Vagina (tissue), 2 donors: ENCODE measurements at regions not wholly inside any gene's neighbourhood (a gene's known extent, or its start where the extent isn't known, plus 50 kb on each side); places are given as distances from the start of the nearest gene placed in this dataset.

Source experiments
- DNase-seq, 2 donors: peaks; one replicate each; pipeline ENCODE4 v3.0.0-alpha.2; 2017; ENCODE audit errors: extremely low spot score in 2 of 2
- H3K27ac ChIP-seq: fragments of 200-600 bp; sonication (generic); one replicate; pipeline ENCODE4 v1.5.1; 2019
- H3K27me3 ChIP-seq: fragments of 200-600 bp; sonication (generic); one replicate; pipeline ENCODE4 v1.5.1; 2019
- H3K36me3 ChIP-seq, 2 donors: fragments of 200-600 bp; sonication (generic); one replicate each; pipeline ENCODE4 v1.5.1; 2017 to 2019
- H3K4me1 ChIP-seq: fragments of 200-600 bp; sonication (generic); one replicate; pipeline ENCODE4 v1.5.1; 2019
- H3K4me3 ChIP-seq, 2 donors: fragments of 200-600 bp; sonication (generic); 1 replicate in 1 of 2; 2 replicates in 1 of 2; pipeline ENCODE4 v1.5.1; 2016 to 2019
- H3K9me3 ChIP-seq: fragments of 200-600 bp; sonication (generic); one replicate; pipeline ENCODE4 v1.5.1; 2019
- POLR2A ChIP-seq, 2 donors: fragments of 450-650 bp; IDR thresholded peaks; one replicate each; pipeline ENCODE4 v1.6.1; 2017; ENCODE audit warnings: antibody characterized with exemption in 2 of 2, mild to moderate bottlenecking in 2 of 2, moderate library complexity in 2 of 2
- POLR2AphosphoS5 ChIP-seq, 2 donors: sonication (generic); formaldehyde crosslinking; IDR thresholded peaks; one replicate each; pipeline ENCODE4 v1.9.0; 2017; ENCODE audit warnings: antibody characterized with exemption in 2 of 2, mild to moderate bottlenecking in 2 of 2, low read depth in 1 of 2; ENCODE audit not compliant: insufficient read depth in 1 of 2
- intact Hi-C: fragments of 100-400 bp; cut with DNase I; formaldehyde crosslinking; loops from one replicate; pipeline ENCODE4 v1.15.1; 2023
- TF ChIP-seq, protein P1 (sequence below), 3 experiments: fragments of 450-650 bp in 2 of 3; fragments of 200-600 bp in 1 of 3; sonication (generic) in 1 of 3; IDR thresholded peaks; one replicate each; pipeline ENCODE4 v1.5.1; 2017 to 2019; ENCODE audit warnings: antibody characterized with exemption in 3 of 3, mild to moderate bottlenecking in 2 of 3, moderate library complexity in 2 of 3

DNA sequence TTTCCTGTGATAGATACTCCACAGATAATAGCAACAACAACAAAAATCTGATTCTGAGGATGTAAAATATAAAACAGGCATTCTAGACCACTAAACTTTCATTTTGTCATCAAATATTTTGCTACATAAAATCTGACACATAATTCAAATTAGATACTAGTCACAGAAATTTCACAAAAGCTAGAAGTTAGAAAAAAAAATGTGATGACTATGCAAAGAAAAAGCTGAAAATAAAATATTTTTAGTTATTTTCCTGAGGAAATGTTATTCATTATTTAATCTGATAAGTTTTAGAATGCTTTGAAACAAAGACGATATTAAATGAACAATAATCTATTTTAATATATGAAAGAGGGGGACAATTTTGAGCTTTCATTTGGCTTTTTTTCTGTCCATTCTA is 357.2 kb downstream of the SLITRK6 start:
- Histone ChIP-seq H3K9me3 (no peaks in the 10 kb centered on the region), H3K4me1 (no peaks in the 10 kb centered on the region), H3K27me3 (no peaks in the 10 kb centered on the region), H3K4me3 (no peak overlapping the region), H3K36me3 (no peaks in the 10 kb centered on the region), H3K27ac (no peak overlapping the region)
- no peak for DNase-seq
- intact Hi-C loops, result no loop called here
- TF ChIP-seq POLR2AphosphoS5 (IDR thresholded peaks at IDR 0.05; ENCODE audit: insufficient read depth in 1 of 2, low read depth in 1 of 2) (no peak), POLR2A (IDR thresholded peaks at IDR 0.05) (no peak)
- TF ChIP-seq, protein P1, sequence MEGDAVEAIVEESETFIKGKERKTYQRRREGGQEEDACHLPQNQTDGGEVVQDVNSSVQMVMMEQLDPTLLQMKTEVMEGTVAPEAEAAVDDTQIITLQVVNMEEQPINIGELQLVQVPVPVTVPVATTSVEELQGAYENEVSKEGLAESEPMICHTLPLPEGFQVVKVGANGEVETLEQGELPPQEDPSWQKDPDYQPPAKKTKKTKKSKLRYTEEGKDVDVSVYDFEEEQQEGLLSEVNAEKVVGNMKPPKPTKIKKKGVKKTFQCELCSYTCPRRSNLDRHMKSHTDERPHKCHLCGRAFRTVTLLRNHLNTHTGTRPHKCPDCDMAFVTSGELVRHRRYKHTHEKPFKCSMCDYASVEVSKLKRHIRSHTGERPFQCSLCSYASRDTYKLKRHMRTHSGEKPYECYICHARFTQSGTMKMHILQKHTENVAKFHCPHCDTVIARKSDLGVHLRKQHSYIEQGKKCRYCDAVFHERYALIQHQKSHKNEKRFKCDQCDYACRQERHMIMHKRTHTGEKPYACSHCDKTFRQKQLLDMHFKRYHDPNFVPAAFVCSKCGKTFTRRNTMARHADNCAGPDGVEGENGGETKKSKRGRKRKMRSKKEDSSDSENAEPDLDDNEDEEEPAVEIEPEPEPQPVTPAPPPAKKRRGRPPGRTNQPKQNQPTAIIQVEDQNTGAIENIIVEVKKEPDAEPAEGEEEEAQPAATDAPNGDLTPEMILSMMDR (IDR thresholded peaks at IDR 0.05), result no peak

DNA sequence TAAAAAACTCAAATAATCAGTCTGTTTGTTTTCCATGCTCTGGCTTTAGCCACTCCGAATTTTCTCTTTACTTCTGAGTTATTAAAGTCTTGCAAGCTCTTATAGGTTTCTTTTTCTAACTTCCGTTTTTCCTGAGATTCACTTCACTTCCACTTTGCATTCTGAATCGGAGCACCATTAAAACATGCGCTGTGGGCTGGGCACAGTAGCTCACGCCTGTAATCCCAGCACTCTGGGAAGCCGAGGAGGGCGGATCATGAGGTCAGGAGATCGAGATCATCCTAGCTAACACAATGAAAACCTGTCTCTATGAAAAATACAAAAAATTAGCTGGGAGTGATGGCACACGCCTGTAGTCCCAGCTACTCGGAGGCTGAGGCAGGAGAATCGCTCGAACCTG is 357.9 kb downstream of the SLITRK6 start:
- no peaks in the 10 kb centered on the region for H3K27me3 ChIP-seq
- H3K4me3 ChIP-seq, result no peak overlapping the region
- TF ChIP-seq POLR2A (IDR thresholded peaks at IDR 0.05), result no peak
- TF ChIP-seq, protein P1 (IDR thresholded peaks at IDR 0.05), result no peak
- no peak for TF ChIP-seq POLR2AphosphoS5 (IDR thresholded peaks at IDR 0.05; ENCODE audit: insufficient read depth in 1 of 2, low read depth in 1 of 2)
- no peak for DNase-seq
- no peaks in the 10 kb centered on the region for H3K9me3 ChIP-seq
- no peak overlapping the region for H3K27ac ChIP-seq
- intact Hi-C loops, result no loop called here
- no peaks in the 10 kb centered on the region for H3K36me3 ChIP-seq
- no peaks in the 10 kb centered on the region for H3K4me1 ChIP-seq

DNA sequence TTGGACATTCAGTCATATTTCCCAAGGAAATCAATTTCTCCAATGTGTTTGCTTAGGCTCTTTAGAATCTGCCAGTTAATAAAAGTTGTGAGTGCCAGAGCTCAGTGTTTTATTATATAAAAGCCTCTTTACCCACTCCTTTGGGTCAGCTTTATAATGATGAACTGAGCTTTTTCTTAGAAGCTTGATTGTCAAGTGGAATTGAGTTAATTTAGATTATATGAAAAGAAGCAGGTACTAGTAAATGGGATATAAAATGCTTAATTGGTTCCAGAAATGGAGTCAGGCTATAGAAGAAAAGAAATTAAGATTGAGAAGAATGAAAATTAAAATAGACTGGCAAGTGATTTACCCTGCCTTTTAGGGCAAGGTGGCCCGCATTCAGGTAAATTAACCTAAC is 363.2 kb downstream of the SLITRK6 start:
- TF ChIP-seq, protein P1 (IDR thresholded peaks at IDR 0.05), result no peak
- TF ChIP-seq POLR2AphosphoS5 (IDR thresholded peaks at IDR 0.05; ENCODE audit: insufficient read depth in 1 of 2, low read depth in 1 of 2) (no peak), POLR2A (IDR thresholded peaks at IDR 0.05) (no peak)
- Histone ChIP-seq H3K4me1 (no peaks in the 10 kb centered on the region), H3K27me3 (no peaks in the 10 kb centered on the region), H3K4me3 (no peak overlapping the region), H3K36me3 (no peaks in the 10 kb centered on the region), H3K27ac (no peak overlapping the region), H3K9me3 (no peaks in the 10 kb centered on the region)
- no peak for DNase-seq
- intact Hi-C loops, result no loop called here

DNA sequence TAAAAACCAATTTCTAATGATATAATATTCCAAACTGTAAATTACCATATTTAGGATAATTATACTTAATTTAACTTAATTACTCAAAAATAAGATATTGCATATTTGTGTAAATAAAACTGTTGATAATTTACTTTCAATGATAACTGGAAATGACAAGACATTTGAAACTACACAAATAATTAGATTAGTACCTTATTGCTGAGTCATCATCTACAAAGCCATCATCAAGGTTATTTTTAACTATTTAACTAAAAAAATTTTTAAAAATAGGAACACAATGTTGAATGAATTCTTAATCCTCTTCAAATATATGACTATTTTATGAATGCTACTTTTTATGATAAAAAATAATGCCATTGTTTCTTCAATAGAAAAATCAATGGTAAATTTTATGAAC is 364.3 kb downstream of the SLITRK6 start:
- Histone ChIP-seq H3K27me3 (no peaks in the 10 kb centered on the region), H3K4me1 (no peaks in the 10 kb centered on the region), H3K27ac (no peak overlapping the region), H3K4me3 (no peak overlapping the region), H3K9me3 (no peaks in the 10 kb centered on the region), H3K36me3 (no peaks in the 10 kb centered on the region)
- no peak for DNase-seq
- intact Hi-C loops, result no loop called here
- TF ChIP-seq, protein P1 (IDR thresholded peaks at IDR 0.05), result no peak
- no peak for TF ChIP-seq POLR2A (IDR thresholded peaks at IDR 0.05)

DNA sequence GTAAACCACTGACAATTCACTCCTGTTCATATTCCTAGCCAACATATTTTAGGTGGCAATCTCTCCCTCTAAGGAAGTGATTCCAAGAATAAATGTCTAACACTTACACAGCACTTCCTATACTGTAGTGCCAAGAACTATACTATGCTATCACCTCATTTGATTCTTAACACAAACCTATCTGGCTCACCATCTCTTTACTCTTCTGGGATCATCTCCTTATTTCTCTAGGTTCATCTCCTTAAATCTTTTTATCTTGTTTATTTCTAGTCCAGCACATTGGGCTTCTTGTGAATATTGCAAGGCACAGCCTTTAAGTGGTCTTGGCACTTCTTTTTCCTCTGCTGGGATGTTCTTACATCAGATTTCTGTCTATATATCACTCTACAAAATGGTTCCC is 366.3 kb downstream of the SLITRK6 start:
- intact Hi-C loops, result no loop called here
- Histone ChIP-seq H3K27me3 (no peaks in the 10 kb centered on the region), H3K36me3 (no peaks in the 10 kb centered on the region), H3K4me1 (no peaks in the 10 kb centered on the region), H3K4me3 (no peak overlapping the region), H3K27ac (no peak overlapping the region), H3K9me3 (no peaks in the 10 kb centered on the region)
- no peak for DNase-seq
- no peak for TF ChIP-seq POLR2AphosphoS5 (IDR thresholded peaks at IDR 0.05; ENCODE audit: insufficient read depth in 1 of 2, low read depth in 1 of 2)
- TF ChIP-seq POLR2A (IDR thresholded peaks at IDR 0.05), result no peak
- TF ChIP-seq, protein P1 (IDR thresholded peaks at IDR 0.05), result no peak
